NOMO-1 (cell line): ENCODE measurements at regions not wholly inside any gene's neighbourhood (a gene's known extent, or its start where the extent isn't known, plus 50 kb on each side); places are given as distances from the start of the nearest gene placed in this dataset.

ENCODE experiments used
- DNase-seq, 2 experiments: peaks; one replicate each; lab custom pipeline; 2025; ENCODE audit not compliant: unreplicated experiment in 2 of 2; lab: John Stamatoyannopoulos, UW

GRCh38 chr4:38576767-38577166 lies 87.2 kb upstream of the KLF3 start:
- DNase-seq, result no peak

DNA sequence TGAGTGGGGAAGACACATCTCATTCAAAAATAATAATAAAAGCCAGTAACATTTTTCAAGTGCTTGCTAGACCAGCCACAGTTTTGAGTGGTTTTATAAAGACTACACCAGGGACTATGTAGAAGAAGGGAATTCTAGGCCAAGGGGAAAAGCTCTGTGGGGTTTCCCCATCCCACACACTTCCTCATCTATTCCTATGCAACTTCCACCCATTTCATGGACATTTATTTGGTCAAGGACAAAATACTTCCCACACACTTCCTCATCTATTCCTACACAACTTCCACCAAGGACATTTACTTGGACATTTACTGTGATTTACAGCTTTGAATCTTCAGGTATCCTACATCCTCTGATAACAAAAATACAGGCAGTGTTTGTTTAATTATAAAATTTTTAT lies 86.5 kb upstream of the KLF3 start:
- DNase-seq, result no peak

GRCh38 chr4:38581426-38582106 lies 82.4 kb upstream of the KLF3 start:
- no peak for DNase-seq

- no peak for DNase-seq
Measured at GRCh38 chr4:38582445-38582844, 81.6 kb upstream of the KLF3 start.

DNA sequence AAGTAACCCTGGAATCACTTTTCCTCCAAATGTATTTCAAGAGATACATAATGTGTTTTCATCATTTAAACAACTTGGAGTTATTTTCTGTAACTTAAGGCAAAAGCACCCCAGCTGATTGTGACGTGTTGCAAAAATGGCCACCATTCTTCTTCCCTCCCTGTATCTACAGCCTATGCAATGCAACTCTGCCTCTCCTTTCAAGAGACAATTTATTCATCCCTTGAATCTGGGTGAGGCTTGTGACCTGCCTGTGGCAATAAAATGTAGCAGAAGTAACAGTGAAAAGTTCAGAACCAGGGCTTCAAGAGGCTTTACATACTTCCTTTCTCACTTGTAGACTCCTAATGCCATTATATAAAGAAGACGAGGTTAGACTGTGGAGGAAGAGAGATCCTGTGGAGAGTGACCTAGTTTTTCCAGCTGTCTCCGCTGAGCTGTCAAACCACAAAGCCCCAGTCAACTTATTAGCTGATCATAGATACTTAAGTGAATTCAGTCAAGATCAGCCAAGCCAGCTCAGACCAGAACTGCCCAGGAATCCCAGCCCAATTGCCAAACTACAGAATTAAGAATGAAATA lies 81.0 kb upstream of the KLF3 start:
- DNase-seq, result no peak

DNA sequence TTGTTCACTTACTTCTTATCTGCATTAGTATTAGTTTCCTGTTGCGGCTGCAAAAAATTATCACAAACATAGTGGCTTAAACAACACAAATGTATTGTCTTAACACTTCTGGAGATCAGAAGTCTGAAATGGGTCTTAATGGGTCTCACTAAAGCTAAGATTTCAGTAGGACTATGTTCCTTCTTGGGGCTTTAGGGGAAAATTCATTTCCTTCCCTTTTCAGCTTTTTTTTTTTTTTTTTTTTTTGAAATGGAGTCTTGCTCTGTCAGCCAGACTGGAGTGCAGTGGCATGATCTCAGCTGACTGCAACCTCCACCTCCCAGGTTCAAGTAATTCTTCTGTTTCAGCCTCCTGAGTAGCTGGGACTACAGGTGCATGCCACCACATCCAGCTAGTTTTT lies 78.1 kb upstream of the KLF3 start:
- no peak for DNase-seq

GRCh38 chr4:38587106-38587505 lies 76.9 kb upstream of the KLF3 start:
- DNase-seq, result no peak

DNA sequence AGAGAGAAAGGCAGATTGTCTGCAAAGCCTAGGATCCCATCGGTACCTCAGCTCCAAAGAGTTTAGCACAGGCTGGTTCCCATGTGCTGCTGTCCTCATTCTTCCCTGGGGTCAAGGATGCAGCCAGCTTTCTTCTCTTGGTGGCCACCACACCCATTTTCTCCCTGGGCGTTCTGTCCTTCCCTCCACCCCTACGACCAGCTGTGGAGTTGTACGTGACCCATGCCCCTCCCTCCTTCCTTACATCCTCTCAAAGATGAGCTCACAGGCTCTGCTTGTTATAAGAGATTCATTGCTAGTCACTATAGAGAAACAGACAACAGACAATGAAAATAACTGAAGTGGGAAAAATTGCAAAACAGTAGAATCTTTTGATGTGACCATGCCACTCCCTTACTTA lies 74.0 kb upstream of the KLF3 start:
- DNase-seq, result no peak

GRCh38 chr4:38591617-38592337 lies 72.2 kb upstream of the KLF3 start:
- no peak for DNase-seq

- no peak for DNase-seq
Measured at GRCh38 chr4:38598489-38598888, 65.5 kb upstream of the KLF3 start.

- no peak for DNase-seq
Measured at GRCh38 chr4:38600575-38600974, 63.4 kb upstream of the KLF3 start.

GRCh38 chr4:38601244-38601915 lies 62.6 kb upstream of the KLF3 start:
- peak in 1 of 2 experiments; percentile 15 for DNase-seq

DNA sequence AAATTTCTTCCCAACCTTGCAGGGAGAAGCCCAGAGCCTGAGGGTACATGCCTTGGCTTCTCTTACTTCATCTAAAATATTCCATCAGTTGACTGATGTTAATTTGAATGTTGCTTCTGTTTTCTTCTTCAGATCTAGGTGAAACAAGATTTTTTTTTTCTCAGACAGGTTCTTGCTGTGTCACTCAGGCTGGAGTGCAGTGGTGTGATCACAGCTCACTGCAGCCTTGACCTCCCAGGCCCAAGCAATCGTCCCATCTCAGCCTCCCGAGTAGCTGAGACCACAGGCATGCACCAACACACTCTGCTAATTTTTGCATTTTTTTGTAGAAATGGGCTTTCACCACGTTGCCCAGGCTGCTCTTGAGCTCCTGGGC lies 62.1 kb upstream of the KLF3 start:
- no peak for DNase-seq

- DNase-seq, result no peak
Measured at GRCh38 chr4:38603652-38604051, 60.3 kb upstream of the KLF3 start.

DNA sequence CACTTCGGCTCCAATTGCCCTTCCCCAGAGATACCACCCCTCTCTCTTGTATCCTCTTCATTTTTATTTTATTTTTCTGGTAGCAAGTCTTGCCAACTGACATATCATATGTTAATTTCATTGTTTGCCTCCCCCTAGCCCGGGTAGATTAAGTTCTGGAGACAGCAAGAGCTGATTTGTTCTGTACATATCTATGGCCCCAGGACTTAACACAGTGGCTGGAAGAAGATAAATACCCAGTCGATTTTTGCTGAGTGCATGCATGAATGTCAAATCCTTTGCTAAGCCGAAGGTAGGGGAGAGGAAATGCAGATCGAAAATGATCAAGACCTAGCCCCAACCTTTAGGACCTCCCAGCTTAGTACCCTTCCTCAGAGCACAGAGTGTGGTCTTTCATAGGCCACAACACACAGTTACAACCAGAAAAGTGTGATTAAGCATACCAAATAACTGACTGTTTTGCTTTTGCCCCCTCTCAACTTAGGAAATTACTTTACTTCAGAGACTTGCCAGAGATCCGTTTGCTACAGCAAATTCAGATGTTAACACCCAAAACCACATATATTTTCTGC lies 58.7 kb upstream of the KLF3 start:
- DNase-seq, result no peak

- DNase-seq, result no peak
Measured at GRCh38 chr4:38605753-38606586, 58.0 kb upstream of the KLF3 start.

DNA sequence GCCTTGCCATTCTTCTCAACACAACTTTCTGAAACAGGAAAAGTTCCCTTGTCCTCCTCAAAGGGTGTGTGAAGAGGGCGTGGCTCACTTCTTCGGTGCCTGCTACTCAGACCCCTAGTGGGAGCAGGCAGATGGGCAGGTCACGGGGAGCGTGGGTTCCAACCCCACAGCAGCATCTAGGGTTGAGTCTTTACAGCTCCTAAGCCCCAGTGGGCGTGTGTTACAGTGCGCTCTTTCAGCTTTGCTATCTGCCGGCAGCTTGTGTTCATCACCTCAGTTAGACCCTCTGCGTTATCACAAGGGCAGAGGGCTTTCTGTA lies 57.5 kb upstream of the KLF3 start:
- DNase-seq, result no peak

DNA sequence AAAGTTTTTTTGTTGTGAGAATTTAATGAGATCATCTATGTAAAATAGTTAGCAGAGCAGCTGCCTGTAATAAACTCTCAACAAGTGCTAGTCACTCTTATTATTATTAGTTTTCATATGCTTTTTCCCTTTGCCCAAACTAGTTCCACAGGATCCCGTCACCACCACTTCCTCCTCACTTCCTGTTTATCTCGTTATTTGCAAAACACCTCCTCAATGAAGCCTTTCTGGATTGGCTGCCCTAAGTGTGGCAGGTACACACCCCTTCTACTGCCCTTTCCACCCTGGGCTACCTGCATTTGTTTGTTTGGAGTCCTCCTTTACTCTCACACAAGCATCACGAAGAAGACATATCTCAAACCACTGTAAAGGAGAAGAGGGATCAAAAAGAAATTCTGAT lies 54.4 kb upstream of the KLF3 start:
- no peak for DNase-seq

- no peak for DNase-seq
Measured at GRCh38 chr4:38610521-38610920, 53.5 kb upstream of the KLF3 start.

DNA sequence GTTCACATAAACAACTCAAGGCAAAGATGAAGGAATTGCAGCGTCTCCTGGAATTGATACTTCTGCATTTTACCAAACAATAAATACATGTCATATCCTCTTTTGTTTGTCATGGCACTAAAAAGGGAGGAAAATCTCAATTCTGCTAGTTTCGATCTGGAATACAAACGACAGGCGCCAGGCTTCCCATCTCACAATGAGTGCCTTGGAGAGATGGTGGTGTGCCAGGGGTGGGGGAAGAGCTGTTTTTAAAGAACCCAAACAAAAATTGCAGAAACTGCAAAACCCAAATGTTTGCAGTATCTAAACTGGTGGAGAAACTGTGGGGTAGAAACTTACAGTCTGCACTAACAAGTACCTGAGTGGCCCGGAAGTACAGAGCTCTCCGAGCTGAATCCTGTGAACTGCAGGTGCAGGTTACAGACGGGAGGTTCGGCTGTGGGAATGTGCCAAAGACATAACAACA lies 53.0 kb upstream of the KLF3 start:
- peak in 1 of 2 experiments; percentile 38 for DNase-seq

GRCh38 chr4:38611676-38612075 lies 52.3 kb upstream of the KLF3 start:
- DNase-seq, result peak in 1 of 2 experiments; percentile 67
